22Rv1 (cell line): ENCODE measurements at regions not wholly inside any gene's neighbourhood (a gene's known extent, or its start where the extent isn't known, plus 50 kb on each side); places are given as distances from the start of the nearest gene placed in this dataset.

Source experiments
- CTCF ChIP-seq: fragments of 450-650 bp; IDR thresholded peaks from 2 replicates; pipeline ENCODE4 v1.5.1; 2017; ENCODE audit warnings: mild to moderate bottlenecking
- ZFX ChIP-seq: fragments of 450-650 bp; IDR thresholded peaks from 2 replicates; pipeline ENCODE4 v1.6.1; 2017; ENCODE audit warnings: antibody characterized with exemption, borderline replicate concordance

GRCh38 chr13:76621705-76622104 is 264.5 kb downstream of the KCTD12 start:
- no peak for TF ChIP-seq CTCF
- no peak for TF ChIP-seq ZFX
